Motor neuron (in vitro differentiated cells): ENCODE measurements at regions not wholly inside any gene's neighbourhood (a gene's known extent, or its start where the extent isn't known, plus 50 kb on each side); places are given as distances from the start of the nearest gene placed in this dataset.

ENCODE experiments used
- ATAC-seq, 8 experiments: fragments of 200-7000 bp; cut with Tn5 transposase; replicated peaks in 6 of 8; 2 replicates each; pipeline ENCODE4 v1.8.0; 2021; ENCODE audit warnings: mild to moderate bottlenecking in 8 of 8, moderate library complexity in 8 of 8
- H3K27ac ChIP-seq, 2 donors: fragments of 250-450 bp; sonication (Bioruptor Pico); 2 replicates each; pipeline ENCODE4 v1.9.0; 2021; ENCODE audit warnings: antibody characterized with exemption in 2 of 2, mild to moderate bottlenecking in 2 of 2, moderate library complexity in 1 of 2
- H3K4me1 ChIP-seq, 2 donors: fragments of 250-450 bp; sonication (Bioruptor Pico); replicated peaks in 1 of 2; 2 replicates each; pipeline ENCODE4 v1.6.1; 2021; ENCODE audit warnings: antibody characterized with exemption in 2 of 2, mild to moderate bottlenecking in 2 of 2, moderate library complexity in 1 of 2
- H3K4me3 ChIP-seq, 5 donors: fragments of 250-450 bp; sonication (Bioruptor Pico); 2 replicates each; pipeline ENCODE4 v1.9.0; 2021; ENCODE audit warnings: antibody characterized with exemption in 5 of 5, mild to moderate bottlenecking in 5 of 5, moderate library complexity in 4 of 5
- WGBS, 10 experiments: fragments of 450-650 bp; shearing (Covaris generic); methylation state at CpG; one replicate each; pipeline ENCODE4 v1.0.0; 2022; 5-methylcytosine and 5-hydroxymethylcytosine counted together
- in situ Hi-C, 9 experiments: fragments of 400-800 bp; cut with MboI; loops; one replicate each; pipeline ENCODE4 v1.15.0; 2021; ENCODE audit warnings: low sequenced_read_pairs in 9 of 9, low pct_unique_long_range_greater_than_20kb in 2 of 9; ENCODE audit not compliant: unreplicated experiment in 9 of 9

GRCh38 chr5:54772231-54772630, 213.2 kb downstream of the ESM1 start:
- 30 to 100% (median 82%) methylated on average over 1 to 3 of the region's 3 CpGs for WGBS, 10 experiments
- no peak overlapping the region for H3K27ac ChIP-seq
- ATAC-seq: no peak
- no peaks in the 10 kb centered on the region for H3K4me1 ChIP-seq
- H3K4me3 ChIP-seq: no peak overlapping the region
- in situ Hi-C loops: no loop called here

- no peak for ATAC-seq
- H3K4me1 ChIP-seq: no peaks in the 10 kb centered on the region
- H3K4me3 ChIP-seq: no peak overlapping the region
- no peak overlapping the region for H3K27ac ChIP-seq
- in situ Hi-C loops: no loop called here
- 80 to 100% (median 100%) methylated on average over 1 of the region's 1 CpG; no CpG with 5 or more reads in 5 of the 10 experiments for WGBS, 10 experiments
These were observed 215.6 kb downstream of the ESM1 start for GRCh38 chr5:54769746-54770145.

- ATAC-seq: no peak
- WGBS, 10 experiments: 69 to 100% (median 85%) methylated on average over 1 to 6 of the region's 6 CpGs; no CpG with 5 or more reads in 2 of the 10 experiments
- Histone ChIP-seq H3K27ac (no peak overlapping the region), H3K4me3 (no peak overlapping the region), H3K4me1 (no peaks in the 10 kb centered on the region)
- in situ Hi-C loops: no loop called here
These were observed 216.3 kb downstream of the ESM1 start for GRCh38 chr5:54769072-54769471.

- no peaks in the 10 kb centered on the region for H3K4me1 ChIP-seq
- no peak overlapping the region for H3K4me3 ChIP-seq
- ATAC-seq: peak in 2 of 8 experiments; percentile 6 to 8
These were observed 218.6 kb downstream of the ESM1 start for GRCh38 chr5:54766748-54767147.

GRCh38 chr5:54765165-54766028, 220.0 kb downstream of the ESM1 start:
- Histone ChIP-seq H3K27ac (no peak overlapping the region), H3K4me1 (no peaks in the 10 kb centered on the region), H3K4me3 (no peak overlapping the region)
- ATAC-seq: peak in 3 of 8 experiments; percentile 59 to 78 (median 69)
- 0 to 100% (median 90%) methylated on average over 1 to 5 of the region's 5 CpGs; no CpG with 5 or more reads in 1 of the 10 experiments for WGBS, 10 experiments
- in situ Hi-C loops: no loop called here

More at GRCh38 chr5:54766748-54767147, 218.6 kb downstream of the ESM1 start:
- in situ Hi-C loops: no loop called here
- no peak overlapping the region for H3K27ac ChIP-seq
- WGBS, 10 experiments: 67 to 100% (median 100%) methylated on average over 1 of the region's 1 CpG; no CpG with 5 or more reads in 4 of the 10 experiments

- Histone ChIP-seq H3K27ac (no peak overlapping the region), H3K4me3 (no peak overlapping the region), H3K4me1 (no peaks in the 10 kb centered on the region)
- in situ Hi-C loops: no loop called here
- peak in 1 of 8 experiments; percentile 7 for ATAC-seq
- 0 to 100% (median 79%) methylated on average over 1 to 3 of the region's 5 CpGs; no CpG with 5 or more reads in 2 of the 10 experiments for WGBS, 10 experiments
These were observed 221.0 kb downstream of the ESM1 start for GRCh38 chr5:54764102-54765090.

- H3K4me3 ChIP-seq: no peak overlapping the region
- in situ Hi-C loops: no loop called here
- 0 to 77% (median 49%) methylated on average over 1 to 2 of the region's 2 CpGs; no CpG with 5 or more reads in 1 of the 10 experiments for WGBS, 10 experiments
- no peaks in the 10 kb centered on the region for H3K4me1 ChIP-seq
- H3K27ac ChIP-seq: no peak overlapping the region
- peak in 3 of 8 experiments; percentile 25 to 48 (median 43) for ATAC-seq
These were observed 224.1 kb downstream of the ESM1 start for GRCh38 chr5:54761213-54761701.

- peak in 1 of 8 experiments; percentile 2 for ATAC-seq
- Histone ChIP-seq H3K27ac (no peak overlapping the region), H3K4me3 (no peak overlapping the region), H3K4me1 (no peaks in the 10 kb centered on the region)
- WGBS, 10 experiments: 47 to 97% (median 91%) methylated on average over 2 to 6 of the region's 6 CpGs
- in situ Hi-C loops: no loop called here
These were observed 225.0 kb downstream of the ESM1 start for GRCh38 chr5:54760182-54760935.

- no peak overlapping the region for H3K4me3 ChIP-seq
- no peak for ATAC-seq
- no peaks in the 10 kb centered on the region for H3K4me1 ChIP-seq
- in situ Hi-C loops: no loop called here
- WGBS, 10 experiments: 54 to 94% (median 86%) methylated on average over 2 to 4 of the region's 4 CpGs
- H3K27ac ChIP-seq: no peak overlapping the region
These were observed 227.4 kb downstream of the ESM1 start for GRCh38 chr5:54758038-54758437.

GRCh38 chr5:54757541-54757940, 227.9 kb downstream of the ESM1 start:
- no peaks in the 10 kb centered on the region for H3K4me1 ChIP-seq
- no peak for ATAC-seq
- in situ Hi-C loops: no loop called here
- WGBS, 10 experiments: 90 to 100% (median 98%) methylated on average over 1 to 3 of the region's 3 CpGs; no CpG with 5 or more reads in 4 of the 10 experiments
- no peak overlapping the region for H3K27ac ChIP-seq
- no peak overlapping the region for H3K4me3 ChIP-seq

GRCh38 chr5:54756796-54757402, 228.5 kb downstream of the ESM1 start:
- ATAC-seq: peak in 3 of 8 experiments; percentile 23 to 61 (median 35)
- H3K4me1 ChIP-seq: no peaks in the 10 kb centered on the region
- 80% methylated on average over 1 of the region's 1 CpG; no CpG with 5 or more reads in 8 of the 10 experiments for WGBS, 10 experiments
- H3K27ac ChIP-seq: no peak overlapping the region
- in situ Hi-C loops: no loop called here
- H3K4me3 ChIP-seq: no peak overlapping the region

- in situ Hi-C loops: no loop called here
- Histone ChIP-seq H3K27ac (no peak overlapping the region), H3K4me3 (no peak overlapping the region), H3K4me1 (no peaks in the 10 kb centered on the region)
- 38 to 100% (median 76%) methylated on average over 1 to 4 of the region's 4 CpGs; no CpG with 5 or more reads in 1 of the 10 experiments for WGBS, 10 experiments
- ATAC-seq: no peak
These were observed 229.1 kb downstream of the ESM1 start for GRCh38 chr5:54756301-54756700.
